BLaER1 (cell line): ENCODE measurements at regions not wholly inside any gene's neighbourhood (a gene's known extent, or its start where the extent isn't known, plus 50 kb on each side); places are given as distances from the start of the nearest gene placed in this dataset.

Experiments
- H3K27ac ChIP-seq: shearing (Covaris generic); formaldehyde crosslinking; 2 replicates; pipeline ENCODE4 v1.8.1; 2022
- H3K27me3 ChIP-seq: shearing (Covaris generic); formaldehyde crosslinking; 2 replicates; pipeline ENCODE4 v1.8.1; 2022
- H3K36me3 ChIP-seq: shearing (Covaris generic); formaldehyde crosslinking; 2 replicates; pipeline ENCODE4 v1.8.1; 2022
- H3K4me1 ChIP-seq: shearing (Covaris generic); formaldehyde crosslinking; 2 replicates; pipeline ENCODE4 v1.8.1; 2022
- H3K4me2 ChIP-seq: shearing (Covaris generic); formaldehyde crosslinking; 2 replicates; pipeline ENCODE4 v1.8.1; 2022
- H3K4me3 ChIP-seq: shearing (Covaris generic); formaldehyde crosslinking; 2 replicates; pipeline ENCODE4 v1.8.1; 2022
- H3K9ac ChIP-seq: shearing (Covaris generic); formaldehyde crosslinking; 2 replicates; pipeline ENCODE4 v1.8.1; 2022
- H3K9me3 ChIP-seq: shearing (Covaris generic); formaldehyde crosslinking; 2 replicates; pipeline ENCODE4 v1.8.1; 2022
- H4K20me1 ChIP-seq: shearing (Covaris generic); formaldehyde crosslinking; 2 replicates; pipeline ENCODE4 v1.8.1; 2022
- Cebpa-rat ChIP-seq: shearing (Covaris generic); IDR thresholded peaks from 2 replicates; pipeline ENCODE4 v1.8.1; 2022

- no peaks in the 10 kb centered on the region for H3K36me3 ChIP-seq
- no peak overlapping the region for H3K4me3 ChIP-seq
- TF ChIP-seq Cebpa-rat: no peak
- H3K27ac ChIP-seq: no peak overlapping the region
- no peak overlapping the region for H3K9ac ChIP-seq
- H3K27me3 ChIP-seq: no peaks in the 10 kb centered on the region
- no peaks in the 10 kb centered on the region for H3K9me3 ChIP-seq
- no peaks in the 10 kb centered on the region for H3K4me1 ChIP-seq
- no peaks in the 10 kb centered on the region for H4K20me1 ChIP-seq
- no peak overlapping the region for H3K4me2 ChIP-seq
Observed at GRCh38 chr2:204365811-204366210, 179.5 kb upstream of the PARD3B start.

- Histone ChIP-seq H3K4me3 (no peak overlapping the region), H3K9ac (no peak overlapping the region), H3K27me3 (no peaks in the 10 kb centered on the region), H3K4me2 (no peak overlapping the region), H4K20me1 (no peaks in the 10 kb centered on the region), H3K9me3 (no peaks in the 10 kb centered on the region), H3K36me3 (no peaks in the 10 kb centered on the region), H3K4me1 (no peaks in the 10 kb centered on the region), H3K27ac (no peak overlapping the region)
- no peak for TF ChIP-seq Cebpa-rat
Observed at GRCh38 chr2:204367466-204367865, 177.8 kb upstream of the PARD3B start.

GRCh38 chr2:204370172-204370718 is 175.0 kb upstream of the PARD3B start:
- TF ChIP-seq Cebpa-rat: no peak
- H3K36me3 ChIP-seq: no peaks in the 10 kb centered on the region
- no peaks in the 10 kb centered on the region for H4K20me1 ChIP-seq
- no peak overlapping the region for H3K4me2 ChIP-seq
- H3K4me1 ChIP-seq: no peaks in the 10 kb centered on the region
- no peak overlapping the region for H3K9ac ChIP-seq
- H3K9me3 ChIP-seq: no peaks in the 10 kb centered on the region
- H3K27ac ChIP-seq: no peak overlapping the region
- H3K27me3 ChIP-seq: no peaks in the 10 kb centered on the region
- H3K4me3 ChIP-seq: no peak overlapping the region

GRCh38 chr2:204373942-204374341 is 171.3 kb upstream of the PARD3B start:
- H3K4me1 ChIP-seq: no peaks in the 10 kb centered on the region
- H3K4me3 ChIP-seq: no peak overlapping the region
- H3K9ac ChIP-seq: no peak overlapping the region
- no peaks in the 10 kb centered on the region for H3K36me3 ChIP-seq
- no peak overlapping the region for H3K27ac ChIP-seq
- H4K20me1 ChIP-seq: no peaks in the 10 kb centered on the region
- H3K4me2 ChIP-seq: no peak overlapping the region
- peaks cover 7% of the 10 kb centered on the region; the same call in 1 of the 2 replicates for H3K9me3 ChIP-seq
- H3K27me3 ChIP-seq: no peaks in the 10 kb centered on the region
- no peak for TF ChIP-seq Cebpa-rat

- Histone ChIP-seq H3K9me3 (peaks cover 7% of the 10 kb centered on the region; the same call in 1 of the 2 replicates), H3K4me3 (no peak overlapping the region), H3K27me3 (no peaks in the 10 kb centered on the region), H3K27ac (no peak overlapping the region), H3K4me2 (no peak overlapping the region), H3K36me3 (no peaks in the 10 kb centered on the region), H3K9ac (no peak overlapping the region), H3K4me1 (no peaks in the 10 kb centered on the region), H4K20me1 (no peaks in the 10 kb centered on the region)
- TF ChIP-seq Cebpa-rat: no peak
Observed at GRCh38 chr2:204380141-204380881, 165.0 kb upstream of the PARD3B start.

- Histone ChIP-seq H4K20me1 (no peaks in the 10 kb centered on the region), H3K9me3 (no peaks in the 10 kb centered on the region), H3K36me3 (no peaks in the 10 kb centered on the region), H3K27ac (no peak overlapping the region), H3K9ac (no peak overlapping the region), H3K4me3 (no peak overlapping the region), H3K4me2 (no peak overlapping the region), H3K4me1 (no peaks in the 10 kb centered on the region), H3K27me3 (no peaks in the 10 kb centered on the region)
- no peak for TF ChIP-seq Cebpa-rat
Observed at GRCh38 chr2:204386668-204387067, 158.6 kb upstream of the PARD3B start.

GRCh38 chr2:204389120-204389519 is 156.2 kb upstream of the PARD3B start:
- H3K27ac ChIP-seq: no peak overlapping the region

GRCh38 chr2:204389856-204390255 is 155.4 kb upstream of the PARD3B start:
- no peak overlapping the region for H3K4me3 ChIP-seq
- H3K9me3 ChIP-seq: no peaks in the 10 kb centered on the region
- H3K4me1 ChIP-seq: no peaks in the 10 kb centered on the region
- H3K27me3 ChIP-seq: no peaks in the 10 kb centered on the region
- H3K4me2 ChIP-seq: no peak overlapping the region
- H3K9ac ChIP-seq: no peak overlapping the region
- no peaks in the 10 kb centered on the region for H4K20me1 ChIP-seq
- H3K27ac ChIP-seq: no peak overlapping the region
- no peaks in the 10 kb centered on the region for H3K36me3 ChIP-seq
- no peak for TF ChIP-seq Cebpa-rat

More at GRCh38 chr2:204389120-204389519, 156.2 kb upstream of the PARD3B start:
- no peaks in the 10 kb centered on the region for H3K4me1 ChIP-seq
- no peaks in the 10 kb centered on the region for H4K20me1 ChIP-seq
- no peaks in the 10 kb centered on the region for H3K9me3 ChIP-seq
- H3K27me3 ChIP-seq: no peaks in the 10 kb centered on the region
- H3K36me3 ChIP-seq: no peaks in the 10 kb centered on the region
- no peak overlapping the region for H3K4me3 ChIP-seq
- H3K4me2 ChIP-seq: no peak overlapping the region
- no peak overlapping the region for H3K9ac ChIP-seq
- TF ChIP-seq Cebpa-rat: no peak

- TF ChIP-seq Cebpa-rat: no peak
- no peaks in the 10 kb centered on the region for H3K4me1 ChIP-seq
- H4K20me1 ChIP-seq: no peaks in the 10 kb centered on the region
- no peak overlapping the region for H3K4me2 ChIP-seq
- no peak overlapping the region for H3K4me3 ChIP-seq
- H3K9ac ChIP-seq: no peak overlapping the region
- H3K9me3 ChIP-seq: no peaks in the 10 kb centered on the region
- no peak overlapping the region for H3K27ac ChIP-seq
- H3K36me3 ChIP-seq: no peaks in the 10 kb centered on the region
- H3K27me3 ChIP-seq: no peaks in the 10 kb centered on the region
Observed at GRCh38 chr2:204395539-204395938, 149.7 kb upstream of the PARD3B start.

- H3K27me3 ChIP-seq: no peaks in the 10 kb centered on the region
- no peaks in the 10 kb centered on the region for H3K9me3 ChIP-seq
- no peak overlapping the region for H3K27ac ChIP-seq
- no peak overlapping the region for H3K4me2 ChIP-seq
- no peak for TF ChIP-seq Cebpa-rat
- no peak overlapping the region for H3K9ac ChIP-seq
- H3K4me3 ChIP-seq: no peak overlapping the region
- H3K4me1 ChIP-seq: no peaks in the 10 kb centered on the region
- no peaks in the 10 kb centered on the region for H4K20me1 ChIP-seq
- H3K36me3 ChIP-seq: no peaks in the 10 kb centered on the region
Observed at GRCh38 chr2:204401114-204401513, 144.2 kb upstream of the PARD3B start.
